ENCODE measurements at regions not wholly inside any gene's neighbourhood (a gene's known extent, or its start where the extent isn't known, plus 50 kb on each side); places are given as distances from the start of the nearest gene placed in this dataset.

- no peaks in the 10 kb centered on the region for H3K27me3 ChIP-seq (ENCODE audit: control insufficient read depth, insufficient read depth, low read length)
Measured at GRCh38 chr15:37860896-37861295, 73.5 kb upstream of the TMCO5A start.

DNA sequence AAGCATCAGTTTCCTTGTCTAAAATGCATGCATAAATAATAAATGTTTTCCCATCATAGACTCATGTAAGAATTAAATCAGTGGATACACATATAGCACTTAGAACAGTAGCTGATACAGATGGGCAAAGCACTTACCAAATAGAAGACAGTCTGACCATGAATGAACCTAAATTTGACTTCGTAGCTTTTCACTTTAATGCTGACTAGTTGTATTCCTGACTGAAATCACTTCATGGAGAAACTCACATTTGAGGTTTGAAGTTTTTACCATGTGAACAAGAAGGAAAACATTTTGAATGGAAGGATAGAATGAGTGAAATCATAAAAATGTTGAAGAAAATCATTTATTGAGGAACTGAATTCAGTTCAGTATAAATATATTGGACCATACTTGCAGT is 68.8 kb upstream of the TMCO5A start:
- DNase-seq (ENCODE audit: low read depth) = no peak
- no peak overlapping the region for H3K4me3 ChIP-seq (ENCODE audit: low read depth, low read length)
- TF ChIP-seq, protein P1, sequence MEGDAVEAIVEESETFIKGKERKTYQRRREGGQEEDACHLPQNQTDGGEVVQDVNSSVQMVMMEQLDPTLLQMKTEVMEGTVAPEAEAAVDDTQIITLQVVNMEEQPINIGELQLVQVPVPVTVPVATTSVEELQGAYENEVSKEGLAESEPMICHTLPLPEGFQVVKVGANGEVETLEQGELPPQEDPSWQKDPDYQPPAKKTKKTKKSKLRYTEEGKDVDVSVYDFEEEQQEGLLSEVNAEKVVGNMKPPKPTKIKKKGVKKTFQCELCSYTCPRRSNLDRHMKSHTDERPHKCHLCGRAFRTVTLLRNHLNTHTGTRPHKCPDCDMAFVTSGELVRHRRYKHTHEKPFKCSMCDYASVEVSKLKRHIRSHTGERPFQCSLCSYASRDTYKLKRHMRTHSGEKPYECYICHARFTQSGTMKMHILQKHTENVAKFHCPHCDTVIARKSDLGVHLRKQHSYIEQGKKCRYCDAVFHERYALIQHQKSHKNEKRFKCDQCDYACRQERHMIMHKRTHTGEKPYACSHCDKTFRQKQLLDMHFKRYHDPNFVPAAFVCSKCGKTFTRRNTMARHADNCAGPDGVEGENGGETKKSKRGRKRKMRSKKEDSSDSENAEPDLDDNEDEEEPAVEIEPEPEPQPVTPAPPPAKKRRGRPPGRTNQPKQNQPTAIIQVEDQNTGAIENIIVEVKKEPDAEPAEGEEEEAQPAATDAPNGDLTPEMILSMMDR (IDR thresholded peaks at IDR 0.05; ENCODE audit: insufficient read depth, low read length, poor library complexity, severe bottlenecking) = no peak
- no peaks in the 10 kb centered on the region for H3K36me3 ChIP-seq (ENCODE audit: control insufficient read depth, insufficient read depth, low read length)
- H3K27me3 ChIP-seq (ENCODE audit: control insufficient read depth, insufficient read depth, low read length) = no peaks in the 10 kb centered on the region

More at GRCh38 chr15:37860896-37861295, 73.5 kb upstream of the TMCO5A start:
- TF ChIP-seq, protein P1 (IDR thresholded peaks at IDR 0.05; ENCODE audit: insufficient read depth, low read length, poor library complexity, severe bottlenecking) = no peak
- no peak for DNase-seq (ENCODE audit: low read depth)
- no peak overlapping the region for H3K4me3 ChIP-seq (ENCODE audit: low read depth, low read length)
- no peaks in the 10 kb centered on the region for H3K36me3 ChIP-seq (ENCODE audit: control insufficient read depth, insufficient read depth, low read length)

DNA sequence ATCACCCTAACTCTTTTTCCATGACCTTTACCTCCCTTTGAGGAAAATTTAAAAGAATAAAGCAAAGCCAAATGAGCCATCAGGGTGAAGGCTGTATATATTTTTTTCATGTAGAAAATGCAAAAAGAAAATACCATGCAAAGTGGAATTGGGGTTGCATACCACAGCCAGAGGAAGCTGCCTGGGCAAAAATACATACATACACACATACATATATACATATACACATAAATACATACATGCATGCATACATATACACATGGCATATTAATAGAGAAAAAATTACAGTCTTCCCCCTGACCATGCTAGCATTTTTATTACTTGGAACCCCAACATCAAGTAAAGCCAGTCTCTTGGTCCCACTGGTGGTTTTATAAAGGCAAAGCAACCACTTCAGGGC is 63.7 kb upstream of the TMCO5A start:
- H3K27me3 ChIP-seq (ENCODE audit: control insufficient read depth, insufficient read depth, low read length) = no peaks in the 10 kb centered on the region
- DNase-seq (ENCODE audit: low read depth) = no peak
- no peak overlapping the region for H3K4me3 ChIP-seq (ENCODE audit: low read depth, low read length)
- TF ChIP-seq, protein P1 (IDR thresholded peaks at IDR 0.05; ENCODE audit: insufficient read depth, low read length, poor library complexity, severe bottlenecking) = no peak
- no peaks in the 10 kb centered on the region for H3K36me3 ChIP-seq (ENCODE audit: control insufficient read depth, insufficient read depth, low read length)

DNA sequence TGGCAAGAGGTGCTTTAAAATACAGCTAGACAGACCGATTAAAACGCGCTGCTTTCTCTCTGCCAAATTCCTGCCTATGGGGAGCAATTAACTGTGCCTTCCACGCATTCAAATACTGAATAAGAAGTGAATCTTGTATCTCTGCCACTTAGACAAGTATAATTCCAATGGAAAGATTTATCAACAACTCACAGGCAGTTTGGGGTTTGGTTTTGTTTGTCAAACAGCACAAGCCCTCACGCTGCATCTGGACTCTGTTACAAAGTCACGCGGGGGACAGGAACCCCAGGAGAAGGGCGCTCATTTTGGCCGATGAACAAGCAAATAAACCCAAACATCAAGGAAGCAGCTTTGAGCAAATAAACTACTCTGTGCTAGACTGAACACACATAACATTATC is 61.8 kb upstream of the TMCO5A start:
- no peaks in the 10 kb centered on the region for H3K27me3 ChIP-seq (ENCODE audit: control insufficient read depth, insufficient read depth, low read length)
- TF ChIP-seq, protein P1 (IDR thresholded peaks at IDR 0.05; ENCODE audit: insufficient read depth, low read length, poor library complexity, severe bottlenecking) = no peak
- DNase-seq (ENCODE audit: low read depth) = no peak

GRCh38 chr15:37873336-37873735 is 61.1 kb upstream of the TMCO5A start:
- TF ChIP-seq, protein P1 (IDR thresholded peaks at IDR 0.05; ENCODE audit: insufficient read depth, low read length, poor library complexity, severe bottlenecking) = no peak
- no peak for DNase-seq (ENCODE audit: low read depth)
- H3K27me3 ChIP-seq (ENCODE audit: control insufficient read depth, insufficient read depth, low read length) = no peaks in the 10 kb centered on the region
- no peak overlapping the region for H3K4me3 ChIP-seq (ENCODE audit: low read depth, low read length)
- H3K36me3 ChIP-seq (ENCODE audit: control insufficient read depth, insufficient read depth, low read length) = no peaks in the 10 kb centered on the region

More for the DNA sequence above, 61.8 kb upstream of the TMCO5A start:
- H3K4me3 ChIP-seq (ENCODE audit: low read depth, low read length) = no peak overlapping the region
- H3K36me3 ChIP-seq (ENCODE audit: control insufficient read depth, insufficient read depth, low read length) = no peaks in the 10 kb centered on the region

- Histone ChIP-seq H3K27me3 (ENCODE audit: control insufficient read depth, insufficient read depth, low read length) (no peaks in the 10 kb centered on the region), H3K4me3 (ENCODE audit: low read depth, low read length) (no peak overlapping the region), H3K36me3 (ENCODE audit: control insufficient read depth, insufficient read depth, low read length) (no peaks in the 10 kb centered on the region)
- TF ChIP-seq, protein P1 (IDR thresholded peaks at IDR 0.05; ENCODE audit: insufficient read depth, low read length, poor library complexity, severe bottlenecking) = no peak
- DNase-seq (ENCODE audit: low read depth) = no peak
Measured at GRCh38 chr15:37876900-37877299, 57.5 kb upstream of the TMCO5A start.

Measured in kidney epithelial cell (primary cell).